ENCODE measurements at regions not wholly inside any gene's neighbourhood (a gene's known extent, or its start where the extent isn't known, plus 50 kb on each side); places are given as distances from the start of the nearest gene placed in this dataset.

DNA sequence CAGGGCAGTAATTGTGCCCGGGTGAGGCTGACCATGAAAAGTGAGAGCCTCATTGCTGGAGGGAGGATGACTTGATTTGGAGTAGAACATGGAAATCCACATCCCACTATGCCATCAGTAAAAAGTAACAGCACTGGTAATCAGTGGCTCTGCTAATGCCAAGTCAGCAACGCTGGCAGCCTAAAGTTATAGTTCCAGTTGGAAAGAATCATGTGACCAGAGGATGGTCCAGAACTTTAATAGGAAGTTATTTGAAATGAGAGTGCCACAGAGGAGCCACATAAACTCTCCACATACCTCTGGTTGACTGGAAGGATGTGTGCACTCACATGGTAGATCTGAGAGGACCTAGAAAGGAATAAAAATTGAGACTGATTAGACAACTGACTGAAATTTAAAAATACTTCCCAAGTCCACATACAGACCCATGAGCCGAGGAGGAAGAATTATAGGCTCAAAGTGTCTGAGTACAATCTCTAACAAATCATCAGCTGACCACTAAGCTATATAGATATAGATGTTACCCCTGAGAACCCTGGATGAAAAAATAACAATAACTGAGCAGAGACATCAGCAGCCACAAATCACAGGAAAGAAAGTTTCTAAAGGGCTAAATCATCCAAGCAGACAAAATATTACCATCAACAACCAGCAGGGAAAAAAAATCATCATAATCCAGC, 346.8 kb downstream of the STK39 start:
- DNase-seq, result no peak

GRCh38 chr2:167898340-167898739, 349.1 kb downstream of the STK39 start:
- no peak for DNase-seq

GRCh38 chr2:167891841-167892240, 355.6 kb downstream of the STK39 start:
- DNase-seq, result no peak

DNA sequence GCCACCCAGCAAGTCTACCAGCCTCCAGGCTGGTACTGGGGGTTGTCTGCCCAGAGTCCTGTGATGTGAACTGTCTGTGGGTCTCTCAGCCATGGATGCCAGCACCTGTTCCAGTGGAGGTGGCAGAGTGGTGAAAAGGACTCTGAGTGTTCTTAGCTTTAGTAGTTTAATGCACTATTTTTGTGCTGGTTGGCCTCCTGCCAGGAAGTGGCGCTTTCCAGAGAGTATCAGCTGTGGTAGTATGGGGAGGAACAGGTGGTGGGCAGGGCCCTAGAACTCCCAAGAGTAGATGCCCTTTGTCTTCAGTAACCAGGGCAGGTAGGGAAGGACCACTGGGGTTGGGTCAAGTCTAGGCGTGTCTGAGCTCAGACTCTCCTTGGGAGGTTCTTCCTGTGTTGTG, 356.7 kb downstream of the STK39 start:
- DNase-seq, result no peak

GRCh38 chr2:167880415-167880814, 367.0 kb downstream of the STK39 start:
- no peak for DNase-seq

GRCh38 chr2:167875529-167875928, 371.9 kb downstream of the STK39 start:
- no peak for DNase-seq

- no peak for DNase-seq
Measured at GRCh38 chr2:167874812-167875211, 372.6 kb downstream of the STK39 start.

DNA sequence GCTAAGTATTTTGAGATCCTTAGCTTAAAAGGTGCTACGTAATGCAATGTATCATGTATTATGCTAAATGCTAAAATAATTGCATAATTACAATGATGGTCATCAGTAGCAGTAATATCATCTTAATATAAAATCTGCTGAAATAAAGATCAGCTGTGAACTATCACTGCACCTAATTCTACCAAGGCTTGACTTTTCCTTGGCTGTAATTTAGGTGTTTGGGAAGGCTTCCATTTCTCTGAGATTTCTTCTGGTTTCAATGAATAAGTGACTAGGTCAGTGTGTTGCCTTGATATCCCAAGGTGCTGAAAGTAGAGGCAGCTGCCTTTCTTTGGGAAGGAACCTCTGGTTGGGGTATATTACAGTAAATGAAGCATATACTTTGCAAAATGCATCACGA, 376.1 kb downstream of the STK39 start:
- no peak for DNase-seq

- no peak for DNase-seq
Measured at GRCh38 chr2:167869200-167869599, 378.2 kb downstream of the STK39 start.

GRCh38 chr2:167863377-167863776, 384.0 kb downstream of the STK39 start:
- no peak for DNase-seq

DNA sequence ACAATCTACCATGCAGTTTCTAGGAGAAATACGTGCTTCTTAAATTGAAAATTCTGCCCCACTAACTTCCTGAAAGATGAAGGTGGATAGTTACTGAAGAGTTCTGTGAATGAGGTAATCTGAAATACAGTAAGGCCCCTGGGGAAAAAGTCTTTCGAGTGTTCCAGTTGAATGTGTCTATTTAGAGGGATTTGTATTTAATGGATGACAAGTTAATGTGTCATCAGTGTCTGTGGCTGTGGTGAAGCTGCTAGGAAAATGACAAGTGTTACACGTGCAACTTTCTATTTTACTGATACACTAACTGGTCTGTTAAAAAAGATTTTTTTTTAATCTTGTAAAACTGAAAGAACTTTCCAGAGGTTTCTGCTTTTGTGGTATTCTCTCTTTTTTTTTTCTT, 384.6 kb downstream of the STK39 start:
- DNase-seq, result no peak

GRCh38 chr2:167862296-167862695, 385.1 kb downstream of the STK39 start:
- DNase-seq, result no peak

- DNase-seq, result no peak
Measured at GRCh38 chr2:167861574-167862193, 385.7 kb downstream of the STK39 start.

DNA sequence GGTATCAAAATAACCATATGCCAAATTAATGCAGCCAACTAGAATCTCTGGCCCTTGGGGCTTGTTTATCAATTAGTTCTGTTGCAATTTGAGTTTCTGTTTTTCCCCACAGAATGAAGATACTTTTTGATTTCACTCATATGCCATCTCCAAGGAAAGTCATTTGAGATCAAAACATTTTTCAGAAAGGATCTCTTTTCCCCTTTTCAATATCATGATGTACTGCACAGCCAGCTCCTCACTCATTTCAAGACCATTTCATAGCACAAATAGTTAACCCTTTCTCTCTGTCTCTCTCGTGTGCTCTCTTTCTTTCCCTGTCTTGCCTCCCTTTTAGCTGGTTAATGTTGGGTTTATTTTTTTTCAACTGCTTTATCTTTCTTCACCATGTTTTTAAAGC, 387.3 kb downstream of the STK39 start:
- DNase-seq, result no peak

- DNase-seq, result no peak
Measured at GRCh38 chr2:167859676-167860075, 387.7 kb downstream of the STK39 start.

GRCh38 chr2:167858086-167858485, 389.3 kb downstream of the STK39 start:
- DNase-seq, result no peak

- no peak for DNase-seq
Measured at GRCh38 chr2:167857416-167857815, 390.0 kb downstream of the STK39 start.

- DNase-seq, result no peak
Measured at GRCh38 chr2:167856190-167856589, 391.2 kb downstream of the STK39 start.

GRCh38 chr2:167855211-167855610, 392.2 kb downstream of the STK39 start:
- DNase-seq, result no peak

DNA sequence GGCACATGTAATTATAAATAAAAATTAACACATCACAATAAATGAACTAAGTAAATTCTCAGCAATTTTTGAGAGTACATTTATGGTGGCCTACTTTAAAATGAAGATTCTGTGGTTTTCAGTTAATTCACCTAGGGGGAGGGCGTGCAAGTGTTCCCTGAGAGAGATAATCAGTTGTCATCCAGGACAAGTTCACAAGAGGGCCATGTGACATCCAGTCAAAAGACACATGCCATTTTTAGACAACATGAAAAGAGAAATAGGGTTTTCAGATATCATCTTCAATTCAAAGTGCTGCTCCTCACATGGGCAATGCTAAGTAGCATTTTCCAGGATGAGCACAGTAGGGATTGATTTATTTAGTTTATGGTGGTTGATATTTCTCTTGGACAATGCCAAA, 393.7 kb downstream of the STK39 start:
- no peak for DNase-seq

DNA sequence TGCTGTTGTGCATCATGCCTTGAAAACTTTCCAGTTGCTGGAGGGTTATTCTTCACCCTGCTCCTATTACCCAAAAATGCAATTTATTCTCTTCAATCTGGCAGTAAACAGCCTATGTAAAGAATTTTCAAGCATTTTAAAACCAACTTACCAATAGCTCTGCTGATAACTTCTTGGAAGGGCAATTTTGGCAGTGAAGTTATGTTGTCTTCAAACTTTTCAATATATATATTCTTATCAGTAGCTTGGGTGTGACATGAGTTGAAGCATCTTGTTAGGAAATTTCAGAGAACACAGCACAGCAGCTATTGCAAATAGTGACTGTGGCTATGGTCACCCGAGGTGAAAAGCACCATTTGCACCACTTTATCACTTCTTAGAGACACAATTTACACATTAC, 395.5 kb downstream of the STK39 start:
- no peak for DNase-seq

DNA sequence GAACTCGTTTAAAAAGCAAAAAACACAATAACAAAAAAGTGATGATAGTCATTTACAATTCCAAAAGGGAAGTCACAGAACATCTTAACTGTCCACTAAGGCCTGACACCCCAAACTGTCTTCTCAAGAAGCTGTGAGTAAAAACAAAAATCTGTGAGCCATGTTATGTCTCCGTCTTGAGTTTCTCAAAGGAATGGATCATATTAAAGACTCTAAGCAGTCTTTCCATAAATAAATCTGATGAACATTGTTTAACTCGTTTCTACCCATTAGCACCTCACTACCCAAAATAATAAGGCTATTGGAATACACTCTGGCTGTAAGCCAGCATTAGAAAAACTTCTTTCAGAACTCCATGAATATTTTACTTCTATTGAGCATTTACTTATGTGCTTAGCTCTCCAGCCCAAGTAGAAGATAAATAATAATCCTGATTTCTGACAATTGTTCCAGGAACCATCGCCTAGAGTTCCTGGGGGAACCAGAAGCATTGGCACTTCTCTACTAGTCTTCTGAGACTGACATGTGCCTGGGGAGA, 396.0 kb downstream of the STK39 start:
- DNase-seq, result no peak

DNA sequence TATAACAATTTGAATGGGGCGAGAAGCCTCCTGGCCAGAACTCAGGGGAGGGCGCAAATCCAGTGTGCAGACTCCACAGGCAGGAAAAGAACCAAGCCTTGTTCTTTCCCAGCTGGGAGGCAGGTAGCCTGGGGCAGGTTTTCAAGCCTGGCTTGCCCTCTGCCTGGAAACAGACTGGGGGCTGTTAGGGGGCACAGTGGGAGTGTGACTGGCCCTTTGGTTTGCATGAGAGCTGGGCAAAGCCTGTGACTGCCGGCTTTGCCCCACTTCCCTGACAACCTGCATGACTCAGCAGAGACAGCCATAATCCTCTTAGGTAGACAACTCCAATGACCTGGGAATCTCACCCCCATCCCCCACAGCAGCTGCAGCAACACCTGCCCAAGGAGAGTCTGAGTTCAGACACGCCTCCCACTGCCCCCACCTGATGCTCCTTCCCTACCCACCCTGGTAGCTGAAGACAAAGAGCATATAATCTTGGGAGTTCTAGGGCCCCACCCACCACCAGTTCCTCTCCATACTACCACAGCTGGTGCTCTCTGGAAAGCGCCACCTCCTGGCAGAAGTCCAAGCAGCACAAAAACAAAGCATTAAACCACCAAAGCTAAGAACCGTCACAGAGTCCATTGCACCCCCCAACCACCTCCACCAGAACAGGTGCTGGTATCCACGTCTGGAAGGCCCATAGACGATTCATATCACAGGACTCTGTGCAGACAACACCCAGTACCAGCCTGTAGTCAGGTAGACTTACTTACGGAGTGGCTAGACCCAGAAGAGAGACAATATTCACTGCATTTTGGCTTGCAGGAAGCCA, 402.5 kb downstream of the STK39 start:
- no peak for DNase-seq

GRCh38 chr2:167843657-167844056, 403.7 kb downstream of the STK39 start:
- no peak for DNase-seq
